ENCODE measurements at regions not wholly inside any gene's neighbourhood (a gene's known extent, or its start where the extent isn't known, plus 50 kb on each side); places are given as distances from the start of the nearest gene placed in this dataset.
A peak's percentile ranks its signal among the peaks of the same experiment; 100 is the strongest.

DNA sequence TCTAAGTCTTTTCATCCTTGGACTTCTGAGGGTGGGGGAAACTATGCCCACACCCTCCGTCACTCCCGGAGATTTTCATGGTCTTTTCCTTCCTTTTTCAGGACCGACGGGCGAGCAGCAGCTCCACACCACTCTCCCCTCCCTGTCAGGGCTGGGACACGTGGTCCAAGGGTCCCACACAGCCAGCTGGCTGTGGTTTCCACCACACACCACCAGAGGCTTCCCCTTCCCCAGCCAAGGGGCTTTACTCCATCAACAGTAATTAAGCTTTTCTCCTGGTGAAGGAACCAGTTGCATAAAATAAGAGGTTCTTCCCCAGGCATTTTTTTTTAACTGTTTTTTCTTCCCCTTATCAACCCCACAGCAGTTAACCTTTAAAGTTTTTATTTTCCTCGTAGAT lies 453.9 kb downstream of the GPAT3 start:
- TF ChIP-seq CTCF (conservative IDR thresholded peaks at IDR 0.05; ENCODE audit: low read depth in 2 of 2) (peak in 1 of 2 experiments; percentile 11; a peak in 1 of 4 replicates), POLR2AphosphoS5 (IDR thresholded peaks at IDR 0.05; ENCODE audit: low read depth) (no peak), EZH2phosphoT487 (IDR thresholded peaks at IDR 0.05; ENCODE audit: unreplicated experiment) (no peak), EZH2 (IDR thresholded peaks at IDR 0.05; ENCODE audit: low read depth, unreplicated experiment) (no peak), ETS1 (IDR thresholded peaks at IDR 0.05) (no peak), STAT1 (IDR thresholded peaks at IDR 0.05; ENCODE audit: unreplicated experiment) (no peak), CREB1 (CRISPR knock-in tag; IDR thresholded peaks at IDR 0.05; ENCODE audit: low read depth) (no peak)
- TF ChIP-seq, protein P1, sequence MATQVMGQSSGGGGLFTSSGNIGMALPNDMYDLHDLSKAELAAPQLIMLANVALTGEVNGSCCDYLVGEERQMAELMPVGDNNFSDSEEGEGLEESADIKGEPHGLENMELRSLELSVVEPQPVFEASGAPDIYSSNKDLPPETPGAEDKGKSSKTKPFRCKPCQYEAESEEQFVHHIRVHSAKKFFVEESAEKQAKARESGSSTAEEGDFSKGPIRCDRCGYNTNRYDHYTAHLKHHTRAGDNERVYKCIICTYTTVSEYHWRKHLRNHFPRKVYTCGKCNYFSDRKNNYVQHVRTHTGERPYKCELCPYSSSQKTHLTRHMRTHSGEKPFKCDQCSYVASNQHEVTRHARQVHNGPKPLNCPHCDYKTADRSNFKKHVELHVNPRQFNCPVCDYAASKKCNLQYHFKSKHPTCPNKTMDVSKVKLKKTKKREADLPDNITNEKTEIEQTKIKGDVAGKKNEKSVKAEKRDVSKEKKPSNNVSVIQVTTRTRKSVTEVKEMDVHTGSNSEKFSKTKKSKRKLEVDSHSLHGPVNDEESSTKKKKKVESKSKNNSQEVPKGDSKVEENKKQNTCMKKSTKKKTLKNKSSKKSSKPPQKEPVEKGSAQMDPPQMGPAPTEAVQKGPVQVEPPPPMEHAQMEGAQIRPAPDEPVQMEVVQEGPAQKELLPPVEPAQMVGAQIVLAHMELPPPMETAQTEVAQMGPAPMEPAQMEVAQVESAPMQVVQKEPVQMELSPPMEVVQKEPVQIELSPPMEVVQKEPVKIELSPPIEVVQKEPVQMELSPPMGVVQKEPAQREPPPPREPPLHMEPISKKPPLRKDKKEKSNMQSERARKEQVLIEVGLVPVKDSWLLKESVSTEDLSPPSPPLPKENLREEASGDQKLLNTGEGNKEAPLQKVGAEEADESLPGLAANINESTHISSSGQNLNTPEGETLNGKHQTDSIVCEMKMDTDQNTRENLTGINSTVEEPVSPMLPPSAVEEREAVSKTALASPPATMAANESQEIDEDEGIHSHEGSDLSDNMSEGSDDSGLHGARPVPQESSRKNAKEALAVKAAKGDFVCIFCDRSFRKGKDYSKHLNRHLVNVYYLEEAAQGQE (IDR thresholded peaks at IDR 0.05; ENCODE audit: unreplicated experiment), result no peak

Data from GM23338 (cell line).